Tibial artery (tissue), 4 donors: ENCODE measurements at regions not wholly inside any gene's neighbourhood (a gene's known extent, or its start where the extent isn't known, plus 50 kb on each side); places are given as distances from the start of the nearest gene placed in this dataset.

Experiments used
- DNase-seq, 2 donors: peaks; one replicate each; pipeline ENCODE4 v3.0.0-alpha.2; 2019
- H3K27ac ChIP-seq, 2 donors: fragments of 200-600 bp; sonication (generic) in 1 of 2; 1 replicate in 1 of 2; 2 replicates in 1 of 2; pipeline ENCODE4 v1.5.1; 2018 to 2019; ENCODE audit warnings: mild to moderate bottlenecking in 1 of 2
- H3K27me3 ChIP-seq, 2 donors: fragments of 200-600 bp; sonication (generic) in 1 of 2; one replicate each; pipeline versions ENCODE4 v1.5.1 to v1.6.0; 2016 to 2019
- H3K36me3 ChIP-seq, 3 donors: fragments of 200-600 bp; sonication (generic) in 2 of 3; one replicate each; pipeline ENCODE4 v1.5.1; 2016 to 2019; ENCODE audit warnings: mild to moderate bottlenecking in 2 of 3
- H3K4me1 ChIP-seq, 4 donors: fragments of 200-600 bp; sonication (generic) in 2 of 4; 1 replicate in 3 of 4; 2 replicates in 1 of 4; pipeline ENCODE4 v1.5.1; 2016 to 2019
- H3K4me3 ChIP-seq, 2 donors: fragments of 200-600 bp; sonication (generic) in 1 of 2; 1 replicate in 1 of 2; 2 replicates in 1 of 2; pipeline ENCODE4 v1.5.1; 2018 to 2019; ENCODE audit warnings: mild to moderate bottlenecking in 2 of 2
- H3K9me3 ChIP-seq, 3 donors: fragments of 200-600 bp; sonication (generic) in 1 of 3; one replicate each; pipeline ENCODE4 v1.5.1; 2016 to 2019
- intact Hi-C: fragments of 100-400 bp; cut with DNase I; formaldehyde crosslinking; loops from one replicate; pipeline ENCODE4 v1.15.0; 2023; ENCODE audit warnings: low total_unique reads
- TF ChIP-seq, protein P1 (sequence below), 2 experiments: fragments of 200-600 bp in 1 of 2; fragments of 450-650 bp in 1 of 2; IDR thresholded peaks; one replicate each; pipeline ENCODE4 v1.5.1; 2017 to 2019; ENCODE audit warnings: antibody characterized with exemption in 2 of 2, mild to moderate bottlenecking in 1 of 2, moderate library complexity in 1 of 2

GRCh38 chr3:70824773-70825172, 512.3 kb upstream of the MDFIC2 start:
- Histone ChIP-seq H3K4me3 (no peak overlapping the region), H3K4me1 (peaks cover 0 to 37% (median 17%) of the 10 kb centered on the region in 4 donors), H3K9me3 (no peaks in the 10 kb centered on the region), H3K27me3 (no peaks in the 10 kb centered on the region), H3K36me3 (no peaks in the 10 kb centered on the region), H3K27ac (peak overlapping the region in 1 of 2 donors; percentile 41)
- intact Hi-C loops, result no loop called here
- TF ChIP-seq, protein P1, sequence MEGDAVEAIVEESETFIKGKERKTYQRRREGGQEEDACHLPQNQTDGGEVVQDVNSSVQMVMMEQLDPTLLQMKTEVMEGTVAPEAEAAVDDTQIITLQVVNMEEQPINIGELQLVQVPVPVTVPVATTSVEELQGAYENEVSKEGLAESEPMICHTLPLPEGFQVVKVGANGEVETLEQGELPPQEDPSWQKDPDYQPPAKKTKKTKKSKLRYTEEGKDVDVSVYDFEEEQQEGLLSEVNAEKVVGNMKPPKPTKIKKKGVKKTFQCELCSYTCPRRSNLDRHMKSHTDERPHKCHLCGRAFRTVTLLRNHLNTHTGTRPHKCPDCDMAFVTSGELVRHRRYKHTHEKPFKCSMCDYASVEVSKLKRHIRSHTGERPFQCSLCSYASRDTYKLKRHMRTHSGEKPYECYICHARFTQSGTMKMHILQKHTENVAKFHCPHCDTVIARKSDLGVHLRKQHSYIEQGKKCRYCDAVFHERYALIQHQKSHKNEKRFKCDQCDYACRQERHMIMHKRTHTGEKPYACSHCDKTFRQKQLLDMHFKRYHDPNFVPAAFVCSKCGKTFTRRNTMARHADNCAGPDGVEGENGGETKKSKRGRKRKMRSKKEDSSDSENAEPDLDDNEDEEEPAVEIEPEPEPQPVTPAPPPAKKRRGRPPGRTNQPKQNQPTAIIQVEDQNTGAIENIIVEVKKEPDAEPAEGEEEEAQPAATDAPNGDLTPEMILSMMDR (IDR thresholded peaks at IDR 0.05), result no peak
- no peak for DNase-seq

DNA sequence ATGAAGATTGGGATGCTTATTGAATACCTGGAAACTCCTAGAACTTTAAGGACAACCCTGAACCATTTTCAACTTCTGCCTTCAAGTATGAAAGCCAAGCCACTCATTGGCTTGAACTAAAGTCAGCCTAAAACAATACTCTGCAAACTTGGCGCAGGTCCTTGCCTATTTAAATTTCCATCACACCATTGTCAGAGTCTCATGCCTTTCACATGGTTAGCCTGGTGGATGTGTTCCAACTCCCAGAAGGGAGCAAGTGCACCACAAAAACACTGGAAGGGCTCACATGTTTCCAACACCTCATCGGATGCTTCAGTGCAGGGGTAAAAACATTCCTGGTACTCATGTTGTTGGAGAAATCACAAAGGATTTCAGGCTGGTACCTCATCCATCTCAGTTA, 511.6 kb upstream of the MDFIC2 start:
- H3K4me3 ChIP-seq, result no peak overlapping the region
- H3K27ac ChIP-seq, result peak overlapping the region; percentile 9 to 26
- DNase-seq, result peak in 1 of 2 donors; percentile 24
- peaks cover 0 to 34% (median 16%) of the 10 kb centered on the region in 4 donors for H3K4me1 ChIP-seq
- H3K36me3 ChIP-seq, result no peaks in the 10 kb centered on the region
- no peaks in the 10 kb centered on the region for H3K27me3 ChIP-seq
- intact Hi-C loops, result no loop called here
- TF ChIP-seq, protein P1 (IDR thresholded peaks at IDR 0.05), result no peak
- no peaks in the 10 kb centered on the region for H3K9me3 ChIP-seq

DNA sequence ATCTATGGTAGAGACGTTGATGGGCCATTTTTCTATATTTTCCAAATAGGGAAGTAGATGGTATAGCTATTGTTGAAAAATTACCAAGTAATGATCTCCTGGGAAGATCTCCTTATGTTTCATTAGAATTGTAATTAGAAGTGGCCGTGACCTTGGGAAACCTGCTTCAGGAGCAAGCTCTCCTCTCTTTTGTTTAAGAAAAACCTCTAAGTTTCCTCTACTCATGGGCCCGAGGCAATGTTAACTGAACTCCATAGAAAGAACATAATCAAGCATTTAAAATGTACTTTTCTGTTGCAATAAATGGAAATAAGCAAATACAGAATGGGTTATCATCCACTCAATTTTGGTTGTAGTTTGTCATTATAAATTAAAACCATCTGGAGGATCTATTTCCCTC, 511.2 kb upstream of the MDFIC2 start:
- DNase-seq, result no peak
- Histone ChIP-seq H3K9me3 (no peaks in the 10 kb centered on the region), H3K36me3 (no peaks in the 10 kb centered on the region), H3K4me1 (peaks cover 0 to 30% (median 14%) of the 10 kb centered on the region in 4 donors), H3K27me3 (no peaks in the 10 kb centered on the region), H3K4me3 (no peak overlapping the region), H3K27ac (peak overlapping the region; percentile 9 to 26)
- TF ChIP-seq, protein P1 (IDR thresholded peaks at IDR 0.05), result no peak
- intact Hi-C loops, result no loop called here

DNA sequence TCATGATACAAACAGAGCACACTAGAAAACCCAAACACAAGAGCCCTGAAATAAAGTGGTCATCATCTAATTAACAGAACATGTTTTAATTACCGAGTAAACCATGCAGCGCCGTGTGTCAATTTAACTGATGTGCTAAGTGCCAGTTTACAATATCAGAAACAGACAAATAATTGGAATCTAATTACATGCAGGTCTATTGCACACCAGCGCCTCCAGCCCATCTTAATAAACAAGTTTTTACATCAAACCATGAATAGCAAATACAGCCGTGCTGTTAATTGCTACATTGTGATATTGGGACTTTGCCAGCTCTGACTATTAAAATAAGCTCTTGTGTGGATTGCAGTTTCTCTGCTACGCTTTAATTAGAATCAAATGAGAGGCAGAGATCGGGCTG, 510.2 kb upstream of the MDFIC2 start:
- TF ChIP-seq, protein P1 (IDR thresholded peaks at IDR 0.05), result no peak
- Histone ChIP-seq H3K36me3 (no peaks in the 10 kb centered on the region), H3K4me1 (peaks cover 0 to 26% (median 14%) of the 10 kb centered on the region in 4 donors), H3K27ac (no peak overlapping the region), H3K27me3 (no peaks in the 10 kb centered on the region), H3K9me3 (no peaks in the 10 kb centered on the region), H3K4me3 (no peak overlapping the region)
- intact Hi-C loops, result no loop called here
- no peak for DNase-seq

DNA sequence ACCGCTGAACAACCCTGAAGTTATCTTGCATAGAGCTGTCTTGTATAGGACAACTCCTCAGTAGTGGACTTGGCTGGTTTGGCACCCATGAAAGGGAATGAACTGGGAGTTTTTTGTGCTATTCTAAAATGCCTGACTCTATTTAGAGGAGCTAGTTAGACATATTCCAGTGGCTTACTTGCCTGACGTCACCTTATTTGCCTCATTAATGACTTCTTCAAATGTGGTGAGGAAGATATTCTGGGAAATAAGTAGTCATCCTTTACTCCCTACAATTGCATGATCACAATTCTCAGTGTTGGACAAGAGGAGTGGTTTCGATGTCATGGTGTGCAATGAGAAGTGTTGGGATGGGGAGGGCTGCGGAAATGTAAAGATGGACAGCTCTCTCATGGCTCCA, 509.2 kb upstream of the MDFIC2 start:
- Histone ChIP-seq H3K27me3 (no peaks in the 10 kb centered on the region), H3K4me3 (no peak overlapping the region), H3K4me1 (peaks cover 0 to 26% (median 14%) of the 10 kb centered on the region in 4 donors), H3K27ac (no peak overlapping the region), H3K9me3 (peaks cover 0 to under 1% (median 0%) of the 10 kb centered on the region in 3 donors), H3K36me3 (no peaks in the 10 kb centered on the region)
- TF ChIP-seq, protein P1 (IDR thresholded peaks at IDR 0.05), result no peak
- intact Hi-C loops, result no loop called here
- no peak for DNase-seq

DNA sequence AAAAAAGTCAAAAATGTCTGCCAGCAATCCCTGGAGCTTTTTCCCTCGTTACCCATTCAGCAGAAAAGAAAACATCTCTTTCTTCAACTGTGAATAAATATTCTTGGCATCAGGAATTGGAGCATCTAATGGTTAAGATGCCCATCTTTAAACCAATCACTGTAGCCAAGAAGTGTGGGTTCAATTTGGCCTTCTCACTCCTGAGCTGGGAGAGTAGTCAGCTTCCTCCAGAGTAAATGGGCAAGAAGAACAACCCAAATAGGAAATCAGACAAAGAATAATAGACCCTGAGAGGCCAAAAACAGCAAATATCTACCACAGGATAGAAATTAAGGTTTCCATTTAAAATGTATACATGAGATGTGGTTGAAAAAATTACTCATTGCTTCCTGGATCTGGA, 508.0 kb upstream of the MDFIC2 start:
- Histone ChIP-seq H3K9me3 (peaks cover 0 to 4% (median 0%) of the 10 kb centered on the region in 3 donors), H3K4me1 (peaks cover 0 to 24% (median 14%) of the 10 kb centered on the region in 4 donors), H3K4me3 (no peak overlapping the region), H3K27ac (no peak overlapping the region), H3K27me3 (no peaks in the 10 kb centered on the region), H3K36me3 (no peaks in the 10 kb centered on the region)
- DNase-seq, result no peak
- TF ChIP-seq, protein P1 (IDR thresholded peaks at IDR 0.05), result no peak
- intact Hi-C loops, result no loop called here
